Neuronal stem cell (in vitro differentiated cells): ENCODE measurements at regions not wholly inside any gene's neighbourhood (a gene's known extent, or its start where the extent isn't known, plus 50 kb on each side); places are given as distances from the start of the nearest gene placed in this dataset.
A peak's percentile ranks its signal among the peaks of the same experiment; 100 is the strongest.

Source experiments
- DNase-seq: peaks from one replicate; pipeline ENCODE4 v3.0.0-alpha.2; 2013; ENCODE audit warnings: low spot score
- H2AFZ ChIP-seq: one replicate; pipeline ENCODE4 v1.6.1; 2013; ENCODE audit warnings: mild to moderate bottlenecking, low read length, inconsistent platforms
- H2AK5ac ChIP-seq: 2 replicates; pipeline ENCODE4 v1.6.1; 2013; ENCODE audit warnings: low read depth, mild to moderate bottlenecking, inconsistent platforms, low read length, moderate library complexity, mixed read lengths
- H2BK120ac ChIP-seq: 2 replicates; pipeline ENCODE4 v1.6.1; 2013; ENCODE audit warnings: low read depth, mild to moderate bottlenecking, inconsistent platforms, low read length, moderate library complexity, mixed read lengths
- H2BK12ac ChIP-seq: one replicate; pipeline ENCODE4 v1.6.1; 2013; ENCODE audit warnings: low read length, inconsistent platforms
- H2BK15ac ChIP-seq: 2 replicates; pipeline ENCODE4 v1.6.1; 2013; ENCODE audit warnings: mild to moderate bottlenecking, low read length, inconsistent platforms, mixed read lengths
- H2BK5ac ChIP-seq: one replicate; pipeline ENCODE4 v1.6.1; 2013; ENCODE audit warnings: inconsistent platforms, mild to moderate bottlenecking, low read length, moderate library complexity
- H3K14ac ChIP-seq: one replicate; pipeline ENCODE4 v1.6.1; 2013; ENCODE audit warnings: low read length, inconsistent platforms
- H3K18ac ChIP-seq: 2 replicates; pipeline ENCODE4 v1.6.1; 2013; ENCODE audit warnings: low read length, inconsistent platforms
- H3K23ac ChIP-seq: 2 replicates; pipeline ENCODE4 v1.6.1; 2013; ENCODE audit warnings: low read depth, mild to moderate bottlenecking, mixed read lengths, low read length, inconsistent platforms; ENCODE audit not compliant: poor library complexity
- H3K27ac ChIP-seq: replicated peaks from 3 replicates; pipeline ENCODE4 v1.5.1; 2013; ENCODE audit warnings: low read length, inconsistent platforms
- H3K27me3 ChIP-seq, 3 experiments: 2 replicates each; pipeline ENCODE4 v1.6.1; 2013; ENCODE audit warnings: low read length in 3 of 3, mild to moderate bottlenecking in 2 of 3, inconsistent platforms in 1 of 3, low read depth in 1 of 3, mixed read lengths in 1 of 3, moderate library complexity in 1 of 3; ENCODE audit not compliant: control insufficient read depth in 3 of 3, insufficient read depth in 3 of 3
- H3K36me3 ChIP-seq, 2 donors: replicated peaks in 1 of 2; 2 replicates each; pipeline ENCODE4 v1.6.1; 2013; ENCODE audit warnings: low read length in 2 of 2; ENCODE audit not compliant: control insufficient read depth in 2 of 2, insufficient read depth in 2 of 2
- H3K4ac ChIP-seq: 2 replicates; pipeline ENCODE4 v1.6.1; 2013; ENCODE audit warnings: inconsistent platforms, mild to moderate bottlenecking, low read length, moderate library complexity
- H3K4me1 ChIP-seq, 2 donors: 1 replicate in 1 of 2; 2 replicates in 1 of 2; pipeline ENCODE4 v1.6.1; 2013; ENCODE audit warnings: low read length in 2 of 2, low read depth in 1 of 2; ENCODE audit not compliant: control insufficient read depth in 2 of 2, insufficient read depth in 1 of 2
- H3K4me2 ChIP-seq: one replicate; pipeline ENCODE4 v1.6.1; 2013; ENCODE audit warnings: mild to moderate bottlenecking, low read length, inconsistent platforms; ENCODE audit not compliant: insufficient read depth, poor library complexity, severe bottlenecking
- H3K4me3 ChIP-seq, 2 donors: 2 replicates each; pipeline ENCODE4 v1.5.1; 2013; ENCODE audit warnings: low read length in 2 of 2, mild to moderate bottlenecking in 2 of 2, inconsistent platforms in 1 of 2, moderate library complexity in 1 of 2
- H3K79me1 ChIP-seq: one replicate; pipeline ENCODE4 v1.6.1; 2013; ENCODE audit warnings: low read depth, mild to moderate bottlenecking, inconsistent platforms, low read length, moderate library complexity
- H3K9ac ChIP-seq: one replicate; pipeline ENCODE4 v1.6.1; 2013; ENCODE audit warnings: mild to moderate bottlenecking, low read depth, low read length, inconsistent platforms; ENCODE audit not compliant: poor library complexity
- H3K9me3 ChIP-seq, 2 donors: replicated peaks in 1 of 2; 2 replicates each; pipeline versions ENCODE3 to v1.6.1; 2013; ENCODE audit warnings: low read length in 2 of 2, mild to moderate bottlenecking in 2 of 2, inconsistent platforms in 1 of 2, low read depth in 1 of 2, mixed read lengths in 1 of 2, moderate library complexity in 1 of 2; ENCODE audit not compliant: control insufficient read depth in 2 of 2, insufficient read depth in 1 of 2
- H4K8ac ChIP-seq: one replicate; pipeline ENCODE4 v1.6.1; 2013; ENCODE audit warnings: low read depth, mild to moderate bottlenecking, inconsistent platforms, low read length, moderate library complexity
- H4K91ac ChIP-seq: one replicate; pipeline ENCODE4 v1.6.1; 2013; ENCODE audit warnings: low read length, low read depth, mild to moderate bottlenecking, inconsistent platforms; ENCODE audit not compliant: poor library complexity
- WGBS, 2 donors: extraction: QIAGEN DNeasy Blood & Tissue Kit; methylation state at CpG; one replicate each; pipeline ENCODE4 v1.1.7; 2013; ENCODE audit warnings: missing lambda C conversion rate in 2 of 2, mixed read lengths in 1 of 2; ENCODE audit not compliant: insufficient read length in 2 of 2, insufficient replicate concordance in 1 of 2; ENCODE audit errors: extremely low coverage in 2 of 2; 5-methylcytosine and 5-hydroxymethylcytosine counted together

DNA sequence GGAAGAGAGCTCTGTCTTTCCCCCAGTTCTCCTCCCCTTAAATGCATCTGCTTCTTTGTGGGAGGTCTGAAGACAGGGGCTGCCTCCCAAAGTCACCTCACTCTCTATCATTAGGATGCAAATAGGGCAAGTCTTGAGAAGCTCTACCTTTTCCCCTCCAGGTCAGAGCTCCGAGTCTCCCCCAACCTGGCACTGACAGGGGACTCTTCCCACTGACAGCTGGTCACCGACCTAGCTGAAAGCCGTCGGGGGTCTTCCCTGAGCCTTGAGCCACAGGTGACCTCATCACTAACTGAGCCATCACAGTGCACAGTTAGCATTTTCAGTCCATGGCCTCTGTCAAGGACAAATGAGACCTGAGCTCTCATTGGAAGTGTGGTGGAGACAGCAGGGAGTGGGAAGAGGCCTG, 386.7 kb downstream of the HACE1 start:
- H3K27ac ChIP-seq, result no peak overlapping the region
- WGBS, 2 donors, result no CpG with 5 or more reads among the region's 4 CpGs
- no peaks in the 10 kb centered on the region for H3K79me1 ChIP-seq
- peak overlapping the region; percentile 40 for H2AFZ ChIP-seq
- H3K36me3 ChIP-seq, result no peaks in the 10 kb centered on the region
- H4K8ac ChIP-seq, result no peak overlapping the region
- no peak overlapping the region for H2BK120ac ChIP-seq
- peak overlapping the region; percentile 70 for H3K18ac ChIP-seq
- H3K27me3 ChIP-seq, result peaks cover 0 to 20% (median 0%) of the 10 kb centered on the region in 3 experiments
- no peak for DNase-seq
- no peak overlapping the region for H4K91ac ChIP-seq
- H3K4me1 ChIP-seq, result peaks cover 0 to 12% of the 10 kb centered on the region in 2 donors
- H3K23ac ChIP-seq, result peak overlapping the region; percentile 34
- H2BK15ac ChIP-seq, result no peak overlapping the region
- H3K4me2 ChIP-seq, result no peak overlapping the region
- no peak overlapping the region for H2AK5ac ChIP-seq
- no peak overlapping the region for H2BK12ac ChIP-seq
- no peak overlapping the region for H3K14ac ChIP-seq
- no peaks in the 10 kb centered on the region for H3K9me3 ChIP-seq
- no peak overlapping the region for H2BK5ac ChIP-seq
- no peak overlapping the region for H3K9ac ChIP-seq
- H3K4ac ChIP-seq, result no peak overlapping the region
- no peak overlapping the region for H3K4me3 ChIP-seq

DNA sequence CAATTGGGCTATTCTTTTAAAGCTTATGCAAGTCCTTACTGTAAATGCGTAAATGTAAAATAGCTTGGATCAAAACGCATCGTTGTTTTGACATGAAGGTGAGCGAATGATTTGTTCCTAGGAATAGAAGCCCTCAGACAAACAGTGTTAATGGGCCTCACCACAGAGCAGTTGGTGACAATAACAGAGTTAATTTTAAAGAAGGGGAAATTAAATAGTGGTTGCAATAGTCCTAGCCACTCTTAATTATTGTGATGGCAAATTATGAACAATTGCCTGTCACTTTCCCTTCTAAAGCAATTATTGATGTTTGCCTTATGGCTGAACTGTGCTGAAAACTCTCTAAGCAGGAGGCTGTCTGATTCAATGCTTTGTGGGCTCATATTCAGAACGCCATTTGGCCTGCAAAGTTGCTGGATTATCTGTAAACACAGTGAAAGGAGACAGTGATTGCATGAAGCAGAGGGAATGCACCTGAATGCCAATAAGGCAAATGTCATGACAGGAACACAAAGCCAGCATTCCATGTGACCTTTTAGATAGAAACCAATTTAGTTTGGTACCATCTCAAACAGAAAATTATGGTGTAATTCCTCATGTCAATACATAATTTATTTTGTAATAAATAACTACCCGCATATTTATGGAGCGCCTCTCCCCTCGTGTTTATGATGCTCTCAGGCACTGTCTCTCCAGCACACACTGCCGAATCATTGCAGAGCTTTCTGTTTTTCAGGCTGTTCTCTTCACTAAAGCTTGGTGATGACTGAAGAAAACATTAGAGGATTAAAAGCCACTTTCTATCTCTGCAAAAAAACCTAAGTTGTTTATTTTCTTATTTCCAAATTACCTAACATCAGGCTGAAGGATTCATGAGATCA, 387.5 kb downstream of the HACE1 start:
- no CpG with 5 or more reads among the region's 9 CpGs for WGBS, 2 donors
- no peaks in the 10 kb centered on the region for H3K9me3 ChIP-seq

DNA sequence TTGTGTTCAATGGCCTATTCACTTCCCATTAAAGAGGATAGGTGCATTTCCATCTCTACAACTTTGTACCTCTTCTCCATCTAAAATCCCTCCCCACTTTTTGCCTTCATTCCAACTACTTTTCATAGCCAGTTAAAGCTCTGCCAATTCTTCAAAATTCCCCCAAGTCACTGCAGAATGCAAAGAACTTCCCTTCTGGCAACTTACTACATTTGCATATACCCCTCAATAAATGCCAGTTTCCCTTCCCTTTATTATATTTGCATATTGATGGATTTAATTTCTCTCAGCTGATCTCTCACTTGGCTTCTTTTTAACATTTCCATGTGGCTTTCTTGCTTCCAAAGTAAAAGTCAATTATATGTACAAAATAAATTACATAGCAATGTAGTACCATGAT, 393.4 kb downstream of the HACE1 start:
- Histone ChIP-seq H3K9ac (no peak overlapping the region), H4K91ac (no peak overlapping the region), H2BK12ac (no peak overlapping the region), H3K23ac (no peak overlapping the region), H3K4me2 (no peak overlapping the region), H2AFZ (no peak overlapping the region), H2AK5ac (no peak overlapping the region), H4K8ac (no peak overlapping the region), H3K36me3 (no peaks in the 10 kb centered on the region), H3K14ac (no peak overlapping the region), H3K18ac (no peak overlapping the region), H2BK5ac (no peak overlapping the region), H3K4me3 (no peak overlapping the region), H3K27ac (no peak overlapping the region), H3K79me1 (no peaks in the 10 kb centered on the region), H2BK120ac (no peak overlapping the region), H2BK15ac (no peak overlapping the region), H3K27me3 (no peaks in the 10 kb centered on the region), H3K4me1 (no peaks in the 10 kb centered on the region), H3K4ac (no peak overlapping the region), H3K9me3 (no peaks in the 10 kb centered on the region)
- DNase-seq, result no peak

More for the DNA sequence above, 387.5 kb downstream of the HACE1 start:
- H3K9ac ChIP-seq, result no peak overlapping the region
- H2AFZ ChIP-seq, result peak overlapping the region; percentile 40
- H3K36me3 ChIP-seq, result no peaks in the 10 kb centered on the region
- H3K4me3 ChIP-seq, result no peak overlapping the region
- H4K8ac ChIP-seq, result no peak overlapping the region
- no peak overlapping the region for H3K14ac ChIP-seq
- no peak overlapping the region for H2BK5ac ChIP-seq
- no peak overlapping the region for H3K23ac ChIP-seq
- H2BK15ac ChIP-seq, result no peak overlapping the region
- peaks cover 0 to 9% of the 10 kb centered on the region in 2 donors for H3K4me1 ChIP-seq
- H2BK120ac ChIP-seq, result no peak overlapping the region
- peaks cover 0 to 15% (median 0%) of the 10 kb centered on the region in 3 experiments for H3K27me3 ChIP-seq
- H2BK12ac ChIP-seq, result no peak overlapping the region
- H4K91ac ChIP-seq, result no peak overlapping the region
- H2AK5ac ChIP-seq, result no peak overlapping the region
- H3K27ac ChIP-seq, result no peak overlapping the region
- no peak overlapping the region for H3K4ac ChIP-seq
- no peak for DNase-seq
- H3K18ac ChIP-seq, result no peak overlapping the region
- H3K79me1 ChIP-seq, result no peaks in the 10 kb centered on the region
- H3K4me2 ChIP-seq, result no peak overlapping the region

DNA sequence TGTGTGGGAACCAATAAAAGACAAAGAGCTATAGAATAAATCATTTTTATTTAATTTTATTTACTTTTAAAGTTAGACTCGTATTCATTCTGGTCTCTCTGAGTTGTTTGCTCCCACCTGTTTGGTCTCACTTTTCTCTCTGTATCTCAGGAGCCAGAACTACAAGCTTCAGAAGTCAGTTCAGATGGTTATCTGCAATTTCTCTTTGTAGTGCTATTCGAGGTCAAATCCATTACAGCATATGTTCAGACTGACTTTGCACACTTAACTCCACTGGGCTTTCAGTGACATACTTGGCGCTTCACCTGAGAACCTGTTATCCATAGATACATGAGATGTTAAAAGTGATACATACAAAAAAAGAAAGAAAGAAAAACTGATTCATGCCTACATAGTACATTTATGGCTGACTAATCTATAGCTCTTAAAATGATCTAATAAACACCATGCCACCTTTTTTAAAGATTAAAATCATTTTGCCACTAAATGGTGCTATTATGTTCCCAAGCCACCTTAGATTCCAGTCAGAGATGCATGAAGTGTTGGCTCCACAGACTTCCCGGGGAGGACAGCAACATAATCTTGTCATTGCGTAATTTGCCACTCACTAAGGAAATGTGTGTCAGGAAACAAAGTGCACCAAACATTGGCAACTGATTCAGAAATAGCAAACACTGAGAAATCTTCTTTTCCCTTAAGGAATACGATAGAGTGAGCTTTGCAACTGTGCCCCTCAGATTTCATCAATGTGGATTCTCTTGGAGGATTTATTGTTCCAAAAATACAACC, 396.7 kb downstream of the HACE1 start:
- no CpG with 5 or more reads among the region's 6 CpGs for WGBS, 2 donors
- Histone ChIP-seq H3K9me3 (no peaks in the 10 kb centered on the region), H3K4me3 (no peak overlapping the region), H3K18ac (no peak overlapping the region), H3K23ac (no peak overlapping the region), H2BK15ac (no peak overlapping the region), H3K9ac (no peak overlapping the region), H2AFZ (no peak overlapping the region), H3K4ac (no peak overlapping the region), H4K8ac (no peak overlapping the region), H3K36me3 (no peaks in the 10 kb centered on the region), H2BK12ac (no peak overlapping the region), H2AK5ac (no peak overlapping the region), H3K27me3 (no peaks in the 10 kb centered on the region), H3K14ac (no peak overlapping the region), H3K4me1 (no peaks in the 10 kb centered on the region), H3K27ac (no peak overlapping the region), H3K79me1 (no peaks in the 10 kb centered on the region), H2BK5ac (no peak overlapping the region), H2BK120ac (no peak overlapping the region), H4K91ac (no peak overlapping the region), H3K4me2 (no peak overlapping the region)
- DNase-seq, result no peak
